ENCODE measurements at regions not wholly inside any gene's neighbourhood (a gene's known extent, or its start where the extent isn't known, plus 50 kb on each side); places are given as distances from the start of the nearest gene placed in this dataset.

DNA sequence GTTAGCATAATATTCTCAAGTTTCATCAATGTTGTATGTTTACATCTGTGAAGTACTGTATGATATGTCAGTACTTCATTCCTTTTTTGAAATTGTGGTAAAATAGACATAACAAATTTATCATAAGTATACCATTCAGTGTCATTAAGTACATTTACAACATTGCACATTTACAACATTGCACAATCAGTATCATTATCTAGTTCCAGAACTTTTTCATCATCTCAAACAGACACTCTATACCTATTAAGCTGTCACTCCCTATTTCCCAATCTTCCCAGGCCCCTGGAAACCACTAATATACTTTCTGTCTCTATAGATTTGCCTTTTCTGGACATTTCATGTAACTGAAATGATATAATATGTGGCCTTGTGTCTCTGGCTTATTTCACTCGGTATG, 75.1 kb upstream of the ATG10 start:
- Histone ChIP-seq H3K27ac (no peak overlapping the region), H3K9me3 (no peaks in the 10 kb centered on the region), H3K36me3 (no peaks in the 10 kb centered on the region), H3K4me1 (peaks cover 0 to 39% (median 0%) of the 10 kb centered on the region in 9 donors), H3K27me3 (no peaks in the 10 kb centered on the region), H3K4me3 (no peak overlapping the region)
- intact Hi-C loops (cut with DNase I) = no loop called here
- TF ChIP-seq, protein P1, sequence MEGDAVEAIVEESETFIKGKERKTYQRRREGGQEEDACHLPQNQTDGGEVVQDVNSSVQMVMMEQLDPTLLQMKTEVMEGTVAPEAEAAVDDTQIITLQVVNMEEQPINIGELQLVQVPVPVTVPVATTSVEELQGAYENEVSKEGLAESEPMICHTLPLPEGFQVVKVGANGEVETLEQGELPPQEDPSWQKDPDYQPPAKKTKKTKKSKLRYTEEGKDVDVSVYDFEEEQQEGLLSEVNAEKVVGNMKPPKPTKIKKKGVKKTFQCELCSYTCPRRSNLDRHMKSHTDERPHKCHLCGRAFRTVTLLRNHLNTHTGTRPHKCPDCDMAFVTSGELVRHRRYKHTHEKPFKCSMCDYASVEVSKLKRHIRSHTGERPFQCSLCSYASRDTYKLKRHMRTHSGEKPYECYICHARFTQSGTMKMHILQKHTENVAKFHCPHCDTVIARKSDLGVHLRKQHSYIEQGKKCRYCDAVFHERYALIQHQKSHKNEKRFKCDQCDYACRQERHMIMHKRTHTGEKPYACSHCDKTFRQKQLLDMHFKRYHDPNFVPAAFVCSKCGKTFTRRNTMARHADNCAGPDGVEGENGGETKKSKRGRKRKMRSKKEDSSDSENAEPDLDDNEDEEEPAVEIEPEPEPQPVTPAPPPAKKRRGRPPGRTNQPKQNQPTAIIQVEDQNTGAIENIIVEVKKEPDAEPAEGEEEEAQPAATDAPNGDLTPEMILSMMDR (IDR thresholded peaks at IDR 0.05) = no peak
- 75 to 84% methylated on average over 1 of the region's 1 CpG for WGBS, 2 donors
- no peak for ATAC-seq
- DNase-seq = no peak

GRCh38 chr5:81895307-81895706, 76.5 kb upstream of the ATG10 start:
- H3K9me3 ChIP-seq = no peaks in the 10 kb centered on the region
- no peaks in the 10 kb centered on the region for H3K27me3 ChIP-seq
- TF ChIP-seq, protein P1 (IDR thresholded peaks at IDR 0.05) = no peak
- DNase-seq (no peak), ATAC-seq (no peak)
- H3K4me1 ChIP-seq = peaks cover 0 to 39% (median 0%) of the 10 kb centered on the region in 9 donors
- peak overlapping the region in 1 of 10 donors; percentile 13 for H3K27ac ChIP-seq
- no peaks in the 10 kb centered on the region for H3K36me3 ChIP-seq
- H3K4me3 ChIP-seq = no peak overlapping the region
- intact Hi-C loops (cut with DNase I) = no loop called here

- no peak for ATAC-seq
- WGBS, 2 donors = 61 to 69% methylated on average over 4 of the region's 4 CpGs
- no peaks in the 10 kb centered on the region for H3K36me3 ChIP-seq
Observed at GRCh38 chr5:81893961-81894360, 77.9 kb upstream of the ATG10 start.

DNA sequence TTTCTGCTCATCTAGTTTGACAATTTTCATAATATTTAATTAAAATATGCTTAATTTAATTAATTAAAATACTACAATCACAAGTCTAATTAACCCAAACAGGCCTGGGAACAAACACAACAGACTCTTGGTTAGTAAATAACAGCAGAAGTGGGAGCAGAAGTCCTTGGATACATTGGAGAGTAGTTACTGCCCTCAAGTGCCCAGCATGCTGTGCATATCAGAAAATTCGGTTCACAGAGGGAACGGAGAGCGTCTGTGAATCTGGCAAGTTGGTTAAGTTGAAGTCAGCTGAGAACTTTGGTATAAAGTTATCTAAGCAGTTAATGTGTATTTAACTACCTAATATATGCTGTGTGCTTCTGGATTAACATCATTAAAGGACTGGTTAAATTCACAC, 87.0 kb upstream of the ATG10 start:
- H3K36me3 ChIP-seq = no peaks in the 10 kb centered on the region
- no peaks in the 10 kb centered on the region for H3K9me3 ChIP-seq
- H3K4me1 ChIP-seq = no peaks in the 10 kb centered on the region
- H3K27me3 ChIP-seq = no peaks in the 10 kb centered on the region
- TF ChIP-seq, protein P1 (IDR thresholded peaks at IDR 0.05) = peak in 7 of 9 donors; percentile 6 to 55 (median 37)
- no peak overlapping the region for H3K4me3 ChIP-seq
- H3K27ac ChIP-seq = no peak overlapping the region
- intact Hi-C loops (cut with DNase I) = loop anchor here in 2 of 10 donors (10.0 kb wide), 1 partner anchor 460 kb away; no protein-coding TSS in a partner anchor
- DNase-seq (peak in 1 of 2 donors; percentile 18), ATAC-seq (peak in 5 of 8 donors; percentile 47 to 75 (median 70))
- 19 to 41% methylated on average over 3 of the region's 3 CpGs for WGBS, 2 donors

More at GRCh38 chr5:81893961-81894360, 77.9 kb upstream of the ATG10 start:
- Histone ChIP-seq H3K27me3 (no peaks in the 10 kb centered on the region), H3K9me3 (no peaks in the 10 kb centered on the region), H3K4me3 (no peak overlapping the region), H3K27ac (no peak overlapping the region), H3K4me1 (peaks cover 0 to 37% (median 0%) of the 10 kb centered on the region in 9 donors)
- DNase-seq = no peak
- TF ChIP-seq, protein P1 (IDR thresholded peaks at IDR 0.05) = no peak
- intact Hi-C loops (cut with DNase I) = no loop called here
